Spleen (tissue), 11 donors: ENCODE measurements at regions not wholly inside any gene's neighbourhood (a gene's known extent, or its start where the extent isn't known, plus 50 kb on each side); places are given as distances from the start of the nearest gene placed in this dataset.

ENCODE experiments used
- DNase-seq: peaks from one replicate; pipeline ENCODE4 v3.0.0-alpha.2; 2020
- H3K27ac ChIP-seq, 8 donors: fragments of 200-600 bp; sonication (generic) in 7 of 8; 1 replicate in 4 of 8; 2 replicates in 4 of 8; pipeline versions ENCODE4 v1.5.0 to v1.8.0; 2016 to 2021; ENCODE audit warnings: inconsistent platforms in 4 of 8, mild to moderate bottlenecking in 4 of 8, moderate library complexity in 1 of 8
- H3K27me3 ChIP-seq, 7 donors: fragments of 200-600 bp; sonication (generic) in 6 of 7; replicated peaks in 1 of 7; 1 replicate in 4 of 7; 2 replicates in 3 of 7; pipeline versions ENCODE4 v1.5.0 to v1.8.0; 2016 to 2021; ENCODE audit warnings: inconsistent platforms in 3 of 7, mild to moderate bottlenecking in 1 of 7
- H3K36me3 ChIP-seq, 6 donors: fragments of 200-600 bp; sonication (generic) in 5 of 6; 1 replicate in 4 of 6; 2 replicates in 2 of 6; pipeline versions ENCODE4 v1.5.0 to v1.8.0; 2016 to 2021; ENCODE audit warnings: inconsistent platforms in 2 of 6
- H3K4me1 ChIP-seq, 6 donors: fragments of 200-600 bp; sonication (generic) in 5 of 6; 1 replicate in 3 of 6; 2 replicates in 3 of 6; pipeline versions ENCODE4 v1.5.0 to v1.8.0; 2016 to 2021; ENCODE audit warnings: inconsistent platforms in 3 of 6
- H3K4me3 ChIP-seq, 8 donors: fragments of 200-600 bp; sonication (generic) in 7 of 8; 1 replicate in 4 of 8; 2 replicates in 4 of 8; pipeline versions ENCODE4 v1.5.0 to v1.8.0; 2016 to 2021; ENCODE audit warnings: inconsistent platforms in 4 of 8, mild to moderate bottlenecking in 4 of 8, moderate library complexity in 2 of 8
- H3K9me3 ChIP-seq, 8 donors: fragments of 200-600 bp; sonication (generic) in 7 of 8; 1 replicate in 4 of 8; 2 replicates in 4 of 8; pipeline versions ENCODE4 v1.5.0 to v1.8.0; 2016 to 2021; ENCODE audit warnings: inconsistent platforms in 4 of 8
- CTCF ChIP-seq, 11 experiments: fragments of 200-600 bp in 7 of 11; fragments of 450-650 bp in 4 of 11; sonication (generic) in 4 of 11; IDR thresholded peaks in 8 of 11; conservative IDR thresholded peaks in 3 of 11; 1 replicate in 7 of 11; 2 replicates in 4 of 11; pipeline versions ENCODE4 v1.4.0 to v1.8.0; 2016 to 2021; ENCODE audit warnings: antibody characterized with exemption in 11 of 11, inconsistent platforms in 4 of 11, mild to moderate bottlenecking in 1 of 11
- POLR2A ChIP-seq, 3 donors: fragments of 450-650 bp; IDR thresholded peaks; one replicate each; pipeline ENCODE4 v1.5.1; 2017; ENCODE audit warnings: antibody characterized with exemption in 3 of 3, mild to moderate bottlenecking in 1 of 3
- POLR2AphosphoS5 ChIP-seq, 3 donors: sonication (generic); formaldehyde crosslinking; IDR thresholded peaks; one replicate each; pipeline ENCODE4 v1.5.1; 2017; ENCODE audit warnings: antibody characterized with exemption in 3 of 3
- WGBS, 5 donors: extraction: QIAGEN DNeasy Blood & Tissue Kit in 3 of 5; methylation state at CpG; one replicate each; pipeline versions ENCODE4 v1.1.5 to v1.1.7; 2013 to 2018; 5-methylcytosine and 5-hydroxymethylcytosine counted together
- intact Hi-C: fragments of 100-400 bp; cut with DNase I; formaldehyde crosslinking; loops from one replicate; pipeline ENCODE4 v1.15.0; 2023; ENCODE audit warnings: low total_unique reads
- donor health status: healthy with polysubstance abuse.
- donor health status: DM: no; HTN: no; CAD: no; lungs with moderate emphysema.
- donor health status: DM: no; HTN: no; CAD: no.
- donor health status: Bipolar disorder and iron deficiency.
- donor health status: healthy.
- donor health status: DM: no; HTN: no; CAD: no.
- donor health status: DM: yes; HTN: yes; CAD: no.

GRCh38 chr15:61743345-61743909, 316.8 kb downstream of the VPS13C start:
- H3K9me3 ChIP-seq: no peaks in the 10 kb centered on the region
- intact Hi-C loops: no loop called here
- WGBS, 5 donors: 81 to 94% (median 85%) methylated on average over 3 of the region's 3 CpGs

GRCh38 chr15:61742591-61742990, 317.7 kb downstream of the VPS13C start:
- TF ChIP-seq POLR2AphosphoS5 (IDR thresholded peaks at IDR 0.05): no peak
- no peak for TF ChIP-seq POLR2A (IDR thresholded peaks at IDR 0.05)
- TF ChIP-seq CTCF (IDR thresholded peaks at IDR 0.05 in 8 of 11, conservative IDR thresholded peaks at IDR 0.05 in 3 of 11): no peak
- no peaks in the 10 kb centered on the region for H3K27me3 ChIP-seq
- no peak for DNase-seq
- H3K27ac ChIP-seq: no peak overlapping the region
- H3K36me3 ChIP-seq: no peaks in the 10 kb centered on the region
- H3K4me3 ChIP-seq: no peak overlapping the region
- H3K4me1 ChIP-seq: no peaks in the 10 kb centered on the region
- no peaks in the 10 kb centered on the region for H3K9me3 ChIP-seq
- intact Hi-C loops: no loop called here

More at GRCh38 chr15:61743345-61743909, 316.8 kb downstream of the VPS13C start:
- Histone ChIP-seq H3K4me3 (no peak overlapping the region), H3K36me3 (no peaks in the 10 kb centered on the region), H3K4me1 (no peaks in the 10 kb centered on the region), H3K27ac (no peak overlapping the region), H3K27me3 (no peaks in the 10 kb centered on the region)
- no peak for DNase-seq
- TF ChIP-seq CTCF (IDR thresholded peaks at IDR 0.05 in 8 of 11, conservative IDR thresholded peaks at IDR 0.05 in 3 of 11) (no peak), POLR2AphosphoS5 (IDR thresholded peaks at IDR 0.05) (no peak), POLR2A (IDR thresholded peaks at IDR 0.05) (no peak)

GRCh38 chr15:61736790-61737189, 323.5 kb downstream of the VPS13C start:
- intact Hi-C loops: no loop called here
- no peak for DNase-seq
- H3K27ac ChIP-seq: no peak overlapping the region
- H3K4me3 ChIP-seq: no peak overlapping the region
- no peak for TF ChIP-seq POLR2AphosphoS5 (IDR thresholded peaks at IDR 0.05)
- WGBS, 5 donors: 48 to 63% (median 50%) methylated on average over 1 of the region's 1 CpG
- no peaks in the 10 kb centered on the region for H3K9me3 ChIP-seq
- no peaks in the 10 kb centered on the region for H3K27me3 ChIP-seq
- no peaks in the 10 kb centered on the region for H3K4me1 ChIP-seq
- H3K36me3 ChIP-seq: no peaks in the 10 kb centered on the region

GRCh38 chr15:61731099-61731498, 329.1 kb downstream of the VPS13C start:
- Histone ChIP-seq H3K4me1 (no peaks in the 10 kb centered on the region), H3K27ac (no peak overlapping the region), H3K9me3 (no peaks in the 10 kb centered on the region), H3K4me3 (no peak overlapping the region), H3K27me3 (no peaks in the 10 kb centered on the region), H3K36me3 (no peaks in the 10 kb centered on the region)
- TF ChIP-seq POLR2A (IDR thresholded peaks at IDR 0.05): no peak
- TF ChIP-seq POLR2AphosphoS5 (IDR thresholded peaks at IDR 0.05): no peak
- TF ChIP-seq CTCF (IDR thresholded peaks at IDR 0.05 in 8 of 11, conservative IDR thresholded peaks at IDR 0.05 in 3 of 11): no peak
- intact Hi-C loops: no loop called here
- WGBS, 5 donors: 39 to 56% (median 50%) methylated on average over 3 of the region's 3 CpGs
- DNase-seq: no peak

DNA sequence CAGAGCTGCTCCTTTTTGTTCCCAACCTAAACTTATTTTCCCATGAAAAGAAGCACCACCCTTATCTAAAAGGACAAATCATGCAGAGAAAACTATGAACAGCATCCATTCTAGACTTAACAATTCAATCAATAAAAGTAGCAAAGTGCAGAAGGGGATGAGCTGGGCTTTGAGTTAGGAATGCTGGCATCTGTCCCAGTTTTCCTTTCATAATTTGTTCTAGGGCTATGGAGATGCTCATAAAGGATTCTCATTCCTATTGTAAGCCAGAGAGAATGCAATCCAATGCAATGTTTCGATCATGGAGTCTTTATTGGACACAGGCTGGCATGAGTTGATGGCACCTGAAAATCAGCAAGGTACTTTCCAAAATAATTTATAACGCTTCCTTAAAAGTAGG, 330.6 kb downstream of the VPS13C start:
- Histone ChIP-seq H3K27ac (no peak overlapping the region), H3K9me3 (no peaks in the 10 kb centered on the region), H3K36me3 (no peaks in the 10 kb centered on the region), H3K4me3 (no peak overlapping the region), H3K4me1 (no peaks in the 10 kb centered on the region), H3K27me3 (no peaks in the 10 kb centered on the region)
- intact Hi-C loops: no loop called here
- DNase-seq: no peak
- WGBS, 5 donors: 80 to 92% (median 86%) methylated on average over 2 of the region's 2 CpGs
- TF ChIP-seq POLR2AphosphoS5 (IDR thresholded peaks at IDR 0.05): no peak
- no peak for TF ChIP-seq CTCF (IDR thresholded peaks at IDR 0.05 in 8 of 11, conservative IDR thresholded peaks at IDR 0.05 in 3 of 11)
- TF ChIP-seq POLR2A (IDR thresholded peaks at IDR 0.05): no peak
